Stomach (tissue), 4 donors: ENCODE measurements at regions not wholly inside any gene's neighbourhood (a gene's known extent, or its start where the extent isn't known, plus 50 kb on each side); places are given as distances from the start of the nearest gene placed in this dataset.

ENCODE experiments used
- CTCF ChIP-seq, 7 experiments: fragments of 450-650 bp in 4 of 7; fragments of 200-600 bp in 3 of 7; sonication (generic) in 3 of 7; IDR thresholded peaks; one replicate each; pipeline ENCODE4 v1.5.1; 2016 to 2019; ENCODE audit warnings: antibody characterized with exemption in 7 of 7, control low read depth in 2 of 7, mild to moderate bottlenecking in 1 of 7
- EP300 ChIP-seq: sonication (generic); formaldehyde crosslinking; IDR thresholded peaks from one replicate; pipeline ENCODE4 v1.6.1; 2017; ENCODE audit warnings: antibody characterized with exemption
- POLR2A ChIP-seq, 4 donors: fragments of 450-650 bp; IDR thresholded peaks; one replicate each; pipeline ENCODE4 v1.6.1; 2016; ENCODE audit warnings: antibody characterized with exemption in 4 of 4, control low read depth in 2 of 4, mild to moderate bottlenecking in 1 of 4, moderate library complexity in 1 of 4
- POLR2AphosphoS5 ChIP-seq, 3 donors: sonication (generic); formaldehyde crosslinking; IDR thresholded peaks; one replicate each; pipeline ENCODE4 v1.6.1; 2016; ENCODE audit warnings: antibody characterized with exemption in 3 of 3

GRCh38 chr6:154930451-154930851 lies 64.7 kb upstream of the TIAM2 start:
- TF ChIP-seq POLR2A (IDR thresholded peaks at IDR 0.05) = no peak
- TF ChIP-seq CTCF (IDR thresholded peaks at IDR 0.05) = no peak
- TF ChIP-seq EP300 = no peak
- no peak for TF ChIP-seq POLR2AphosphoS5 (IDR thresholded peaks at IDR 0.05)
